Small intestine (tissue), 7 donors: ENCODE measurements at regions not wholly inside any gene's neighbourhood (a gene's known extent, or its start where the extent isn't known, plus 50 kb on each side); places are given as distances from the start of the nearest gene placed in this dataset.
"Not testable (repeated sequence)": the region's sequence is repeated elsewhere in the genome, so short reads cannot be mapped to it uniquely, and the experiment has no call there.

Experiments used
- DNase-seq, 2 donors: peaks; one replicate each; pipeline versions ENCODE4 v3.0.0 to v3.0.0-alpha.2; 2013
- FAIRE-seq: peaks from 2 replicates; lab custom pipeline; 2012; peaks lifted over from hg19 to GRCh38; lab: Jason Lieb, UNC
- H3K27ac ChIP-seq, 3 donors: one replicate each; pipeline ENCODE4 v1.5.1; 2013; ENCODE audit warnings: low read length in 2 of 3, mild to moderate bottlenecking in 2 of 3, control low read depth in 1 of 3, inconsistent platforms in 1 of 3, low read depth in 1 of 3, moderate library complexity in 1 of 3
- H3K27me3 ChIP-seq, 3 donors: one replicate each; pipeline ENCODE4 v1.6.1; 2013; ENCODE audit warnings: low read length in 3 of 3, inconsistent platforms in 1 of 3; ENCODE audit not compliant: control insufficient read depth in 3 of 3, insufficient read depth in 3 of 3
- H3K36me3 ChIP-seq, 3 donors: one replicate each; pipeline ENCODE4 v1.6.1; 2013; ENCODE audit warnings: low read length in 3 of 3, inconsistent platforms in 1 of 3, low read depth in 1 of 3, mild to moderate bottlenecking in 1 of 3, moderate library complexity in 1 of 3; ENCODE audit not compliant: control insufficient read depth in 3 of 3, insufficient read depth in 2 of 3
- H3K4me1 ChIP-seq, 3 donors: one replicate each; pipeline ENCODE4 v1.6.1; 2013; ENCODE audit warnings: low read length in 2 of 3, inconsistent platforms in 1 of 3, low read depth in 1 of 3, mild to moderate bottlenecking in 1 of 3, moderate library complexity in 1 of 3; ENCODE audit not compliant: control insufficient read depth in 3 of 3, insufficient read depth in 2 of 3
- H3K4me3 ChIP-seq, 3 donors: one replicate each; pipeline ENCODE4 v1.5.1; 2013; ENCODE audit warnings: low read length in 3 of 3, control low read depth in 1 of 3, inconsistent platforms in 1 of 3, low read depth in 1 of 3, mild to moderate bottlenecking in 1 of 3, moderate library complexity in 1 of 3
- H3K9me3 ChIP-seq, 2 donors: one replicate each; pipeline ENCODE4 v1.6.1; 2013; ENCODE audit warnings: low read depth in 1 of 2, low read length in 1 of 2; ENCODE audit not compliant: control insufficient read depth in 2 of 2, insufficient read depth in 1 of 2
- WGBS, 3 donors: extraction: QIAGEN DNeasy Blood & Tissue Kit; methylation state at CpG; one replicate each; pipeline ENCODE4 v1.1.7; 2013; 5-methylcytosine and 5-hydroxymethylcytosine counted together
- donor health status: healthy with polysubstance abuse.
- donor health status: control.
- donor health status: control.
- donor health status: Bipolar disorder and iron deficiency.
- donor health status: healthy.

GRCh38 chr4:147293314-147293677 is 187.6 kb upstream of the EDNRA start:
- not testable (repeated sequence) for H3K9me3 ChIP-seq, H3K4me3 ChIP-seq, H3K27ac ChIP-seq, H3K4me1 ChIP-seq, DNase-seq, FAIRE-seq, H3K27me3 ChIP-seq, H3K36me3 ChIP-seq
- WGBS, 3 donors: 47 to 71% (median 49%) methylated on average over 6 of the region's 6 CpGs

GRCh38 chr4:147299205-147299604 is 181.7 kb upstream of the EDNRA start:
- no peaks in the 10 kb centered on the region for H3K27me3 ChIP-seq
- no peak overlapping the region for H3K27ac ChIP-seq
- DNase-seq (no peak), FAIRE-seq (no peak)
- no peaks in the 10 kb centered on the region for H3K9me3 ChIP-seq
- H3K4me1 ChIP-seq: no peaks in the 10 kb centered on the region
- no peaks in the 10 kb centered on the region for H3K36me3 ChIP-seq
- no peak overlapping the region for H3K4me3 ChIP-seq
- 18 to 58% (median 36%) methylated on average over 1 of the region's 1 CpG for WGBS, 3 donors

GRCh38 chr4:147303174-147303872 is 177.6 kb upstream of the EDNRA start:
- no peak overlapping the region for H3K27ac ChIP-seq
- DNase-seq: no peak
- no peaks in the 10 kb centered on the region for H3K27me3 ChIP-seq
- no peak for FAIRE-seq
- no peaks in the 10 kb centered on the region for H3K36me3 ChIP-seq
- WGBS, 3 donors: 61 to 69% (median 69%) methylated on average over 5 of the region's 5 CpGs
- H3K4me1 ChIP-seq: no peaks in the 10 kb centered on the region
- H3K4me3 ChIP-seq: no peak overlapping the region
- H3K9me3 ChIP-seq: no peaks in the 10 kb centered on the region

GRCh38 chr4:147303873-147304229 is 177.0 kb upstream of the EDNRA start:
- no peaks in the 10 kb centered on the region for H3K4me1 ChIP-seq
- no peak for DNase-seq
- H3K36me3 ChIP-seq: no peaks in the 10 kb centered on the region
- H3K4me3 ChIP-seq: no peak overlapping the region
- 36 to 38% (median 37%) methylated on average over 3 of the region's 3 CpGs for WGBS, 3 donors
- H3K27ac ChIP-seq: no peak overlapping the region
- no peak for FAIRE-seq
- no peaks in the 10 kb centered on the region for H3K27me3 ChIP-seq
- no peaks in the 10 kb centered on the region for H3K9me3 ChIP-seq

- Histone ChIP-seq H3K9me3 (no peaks in the 10 kb centered on the region), H3K27me3 (no peaks in the 10 kb centered on the region), H3K27ac (no peak overlapping the region), H3K36me3 (no peaks in the 10 kb centered on the region), H3K4me1 (no peaks in the 10 kb centered on the region), H3K4me3 (no peak overlapping the region)
- DNase-seq (no peak), FAIRE-seq (no peak)
- WGBS, 3 donors: 65 to 76% (median 68%) methylated on average over 5 of the region's 5 CpGs
Observed at GRCh38 chr4:147307896-147308674, 172.8 kb upstream of the EDNRA start.

- no peaks in the 10 kb centered on the region for H3K4me1 ChIP-seq
- H3K9me3 ChIP-seq: no peaks in the 10 kb centered on the region
- no peak overlapping the region for H3K4me3 ChIP-seq
- FAIRE-seq: no peak
- no peaks in the 10 kb centered on the region for H3K36me3 ChIP-seq
- 55 to 79% (median 71%) methylated on average over 4 of the region's 4 CpGs for WGBS, 3 donors
- no peak overlapping the region for H3K27ac ChIP-seq
- DNase-seq: no peak
- H3K27me3 ChIP-seq: no peaks in the 10 kb centered on the region
Observed at GRCh38 chr4:147309434-147309833, 171.5 kb upstream of the EDNRA start.

GRCh38 chr4:147310312-147310711 is 170.6 kb upstream of the EDNRA start:
- 51 to 65% (median 62%) methylated on average over 4 of the region's 4 CpGs for WGBS, 3 donors

GRCh38 chr4:147311956-147312355 is 168.9 kb upstream of the EDNRA start:
- Histone ChIP-seq H3K27me3 (no peaks in the 10 kb centered on the region), H3K4me3 (no peak overlapping the region), H3K4me1 (no peaks in the 10 kb centered on the region), H3K27ac (no peak overlapping the region), H3K36me3 (no peaks in the 10 kb centered on the region), H3K9me3 (no peaks in the 10 kb centered on the region)
- FAIRE-seq (no peak), DNase-seq (no peak)
- 79 to 92% (median 84%) methylated on average over 2 of the region's 2 CpGs for whole genome bisulfite sequencing, 3 donors

More at GRCh38 chr4:147310312-147310711, 170.6 kb upstream of the EDNRA start:
- Histone ChIP-seq H3K27me3 (no peaks in the 10 kb centered on the region), H3K27ac (no peak overlapping the region), H3K4me1 (no peaks in the 10 kb centered on the region), H3K9me3 (no peaks in the 10 kb centered on the region), H3K4me3 (no peak overlapping the region), H3K36me3 (no peaks in the 10 kb centered on the region)
- DNase-seq (no peak), FAIRE-seq (no peak)
